Activated CD4-positive, alpha-beta T cell treated with anti-CD3 and anti-CD28 coated beads, Interleukin-10, Interleukin-2, amounts not matched to agents 100 ng/mL and 50 ng/mL, durations not matched to agents 16 hours and 8 hours (primary cell): ENCODE measurements at regions not wholly inside any gene's neighbourhood (a gene's known extent, or its start where the extent isn't known, plus 50 kb on each side); places are given as distances from the start of the nearest gene placed in this dataset.

Source experiments
- DNase-seq: peaks from one replicate; pipeline ENCODE4 v3.0.0-alpha.2; 2020

DNA sequence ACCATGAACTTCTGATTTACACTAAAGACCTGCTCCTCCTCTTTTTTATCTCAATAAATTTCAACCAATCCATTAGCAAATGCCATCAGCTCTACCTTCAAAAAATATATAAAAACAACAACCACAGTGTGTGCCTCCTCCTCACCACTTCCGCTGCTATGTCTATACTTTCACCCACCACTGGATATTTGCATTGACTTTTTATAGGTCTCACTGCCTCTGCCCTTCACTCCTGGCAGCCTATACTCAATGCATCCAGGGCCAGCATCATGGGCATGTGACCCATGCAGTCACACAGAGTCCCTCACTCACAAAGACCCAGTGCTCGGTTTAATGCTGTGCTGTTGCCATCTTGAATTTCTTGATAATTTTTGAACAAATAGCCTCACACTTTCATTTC lies 53.5 kb upstream of the CCDC54 start:
- no peak for DNase-seq

DNA sequence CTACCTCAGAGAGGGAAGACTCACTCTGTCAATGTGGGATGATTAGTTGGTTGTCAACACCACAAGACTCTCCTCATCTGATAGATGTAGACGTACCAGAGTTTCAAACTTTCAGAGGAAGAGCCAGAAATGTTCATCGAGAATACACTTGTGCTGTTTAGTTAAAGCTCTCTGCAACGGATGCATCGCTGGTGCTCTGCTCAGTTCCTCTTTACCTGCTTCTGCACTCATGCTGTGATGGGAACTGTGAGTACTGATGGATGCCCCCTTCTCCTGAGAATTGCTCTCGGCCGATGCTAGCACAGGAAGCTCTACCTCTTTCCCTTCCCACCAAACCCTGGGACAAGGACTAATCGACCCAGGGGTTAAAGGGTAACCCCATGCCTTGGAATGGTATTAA lies 51.8 kb upstream of the CCDC54 start:
- no peak for DNase-seq
